Colonic mucosa (tissue), 4 donors: ENCODE measurements at regions not wholly inside any gene's neighbourhood (a gene's known extent, or its start where the extent isn't known, plus 50 kb on each side); places are given as distances from the start of the nearest gene placed in this dataset.

ENCODE experiments used
- DNase-seq: peaks from one replicate; pipeline ENCODE4 v3.0.0-alpha.2; 2020
- H3K27ac ChIP-seq: fragments of 200-600 bp; one replicate; pipeline ENCODE4 v1.8.0; 2021
- H3K27me3 ChIP-seq: fragments of 200-600 bp; one replicate; pipeline ENCODE4 v1.8.0; 2021
- H3K36me3 ChIP-seq: fragments of 200-600 bp; one replicate; pipeline ENCODE4 v1.8.0; 2021
- H3K4me1 ChIP-seq: fragments of 200-600 bp; one replicate; pipeline ENCODE4 v1.8.0; 2021; ENCODE audit warnings: mild to moderate bottlenecking
- H3K4me3 ChIP-seq: fragments of 200-600 bp; one replicate; pipeline ENCODE4 v1.8.0; 2021
- H3K9ac ChIP-seq, 2 donors: one replicate each; pipeline ENCODE4 v1.7.0; 2013; ENCODE audit warnings: control low read depth in 2 of 2, low read depth in 2 of 2, low read length in 2 of 2
- H3K9me3 ChIP-seq: fragments of 200-600 bp; one replicate; pipeline ENCODE4 v1.8.0; 2021
- CTCF ChIP-seq: fragments of 200-600 bp; IDR thresholded peaks from one replicate; pipeline ENCODE4 v1.8.0; 2022; ENCODE audit warnings: antibody characterized with exemption, mild to moderate bottlenecking
- intact Hi-C: fragments of 100-400 bp; cut with DNase I; formaldehyde crosslinking; loops from one replicate; pipeline ENCODE4 v1.14.1; 2022
- donor health status: healthy.
- donor health status: DM: no; HTN: no; CAD: no.
- donor health status: DM: no; HTN: no; CAD: no.

GRCh38 chr11:92848578-92848977 is 120.9 kb upstream of the MTNR1B start:
- H3K4me1 ChIP-seq = peaks cover 15% of the 10 kb centered on the region
- no peak for TF ChIP-seq CTCF
- H3K9ac ChIP-seq = no peak overlapping the region
- H3K27ac ChIP-seq = no peak overlapping the region
- no peaks in the 10 kb centered on the region for H3K27me3 ChIP-seq
- intact Hi-C loops = no loop called here
- H3K9me3 ChIP-seq = no peaks in the 10 kb centered on the region
- no peaks in the 10 kb centered on the region for H3K36me3 ChIP-seq
- DNase-seq = no peak
- H3K4me3 ChIP-seq = no peak overlapping the region

DNA sequence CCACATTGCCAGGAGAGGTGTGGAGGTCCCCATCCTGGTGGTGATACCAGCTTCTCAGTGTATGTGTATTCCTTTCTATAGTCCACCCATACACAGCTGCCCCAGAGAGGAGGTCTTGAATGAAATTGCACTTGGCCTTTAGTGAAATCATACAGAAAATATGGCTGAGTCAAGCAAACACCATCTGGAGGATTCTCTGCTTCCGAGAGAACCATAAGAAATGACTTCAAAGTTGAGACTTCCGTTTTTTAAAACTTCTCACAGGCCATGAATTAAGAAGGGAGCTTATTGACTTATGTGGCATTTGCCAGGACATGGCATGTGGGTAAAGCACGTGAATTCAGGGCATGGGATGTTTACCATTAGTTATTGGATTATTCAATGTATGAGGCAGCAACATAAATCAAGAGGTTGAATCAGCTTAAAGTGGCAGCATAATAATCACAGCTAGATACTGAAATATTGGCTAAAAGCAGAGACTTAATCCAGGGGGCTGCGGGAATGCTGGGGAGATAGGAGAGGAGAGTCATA is 119.1 kb upstream of the MTNR1B start:
- intact Hi-C loops = no loop called here
- Histone ChIP-seq H3K4me1 (peaks cover 10% of the 10 kb centered on the region), H3K27ac (no peak overlapping the region), H3K9me3 (no peaks in the 10 kb centered on the region), H3K36me3 (no peaks in the 10 kb centered on the region), H3K4me3 (no peak overlapping the region), H3K9ac (no peak overlapping the region), H3K27me3 (no peaks in the 10 kb centered on the region)
- no peak for TF ChIP-seq CTCF
- no peak for DNase-seq

- no peaks in the 10 kb centered on the region for H3K27me3 ChIP-seq
- intact Hi-C loops = no loop called here
- DNase-seq = no peak
- H3K9ac ChIP-seq = no peak overlapping the region
- H3K36me3 ChIP-seq = no peaks in the 10 kb centered on the region
- H3K4me1 ChIP-seq = no peaks in the 10 kb centered on the region
- no peak overlapping the region for H3K27ac ChIP-seq
- no peaks in the 10 kb centered on the region for H3K9me3 ChIP-seq
- H3K4me3 ChIP-seq = no peak overlapping the region
- TF ChIP-seq CTCF = no peak
Observed at GRCh38 chr11:92852229-92852628, 117.2 kb upstream of the MTNR1B start.

DNA sequence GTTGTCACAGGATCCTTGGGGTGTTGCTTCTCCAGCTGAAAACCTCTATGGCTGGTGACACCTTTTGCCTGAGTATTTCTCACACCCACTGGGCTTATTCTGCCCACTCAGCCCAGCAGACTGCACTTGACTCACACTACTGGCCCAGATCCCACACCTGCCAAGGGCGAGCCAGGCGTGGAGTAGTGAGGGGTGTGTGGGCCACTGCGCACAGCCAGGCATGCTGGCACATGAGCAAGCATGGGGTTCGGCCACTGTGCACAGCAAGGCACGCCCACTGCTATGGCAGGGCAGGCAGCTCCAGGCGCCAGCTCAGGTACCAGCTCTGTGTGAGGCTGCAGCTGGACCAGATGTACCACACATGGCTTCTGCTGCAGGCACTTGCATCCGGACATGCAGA is 116.5 kb upstream of the MTNR1B start:
- no peak overlapping the region for H3K27ac ChIP-seq
- H3K27me3 ChIP-seq = no peaks in the 10 kb centered on the region
- no peaks in the 10 kb centered on the region for H3K9me3 ChIP-seq
- H3K9ac ChIP-seq = no peak overlapping the region
- H3K4me1 ChIP-seq = no peaks in the 10 kb centered on the region
- peak; percentile 29 for DNase-seq
- intact Hi-C loops = no loop called here
- TF ChIP-seq CTCF = no peak
- no peaks in the 10 kb centered on the region for H3K36me3 ChIP-seq
- H3K4me3 ChIP-seq = no peak overlapping the region

DNA sequence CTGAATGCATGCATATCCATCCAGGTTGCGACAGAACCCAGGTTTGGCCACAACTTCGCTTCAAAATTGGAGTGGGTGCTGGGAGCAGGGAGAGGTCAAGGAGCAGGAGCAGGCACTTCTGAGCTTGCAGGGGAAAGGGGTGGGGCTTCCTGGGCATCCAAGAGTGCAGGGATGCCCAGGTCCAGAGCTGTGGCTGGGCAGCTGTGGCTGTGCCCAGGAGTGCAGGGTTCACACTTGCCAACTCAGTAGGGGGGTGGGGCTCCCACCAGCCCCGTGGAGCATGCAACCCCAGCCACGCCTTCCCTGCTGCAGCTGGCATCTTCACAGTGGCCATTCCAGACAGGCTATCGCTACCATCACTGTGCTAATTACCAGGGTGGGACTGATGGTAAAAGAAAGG is 115.3 kb upstream of the MTNR1B start:
- Histone ChIP-seq H3K4me1 (no peaks in the 10 kb centered on the region), H3K36me3 (no peaks in the 10 kb centered on the region), H3K9me3 (no peaks in the 10 kb centered on the region), H3K9ac (no peak overlapping the region), H3K27me3 (no peaks in the 10 kb centered on the region), H3K27ac (no peak overlapping the region), H3K4me3 (no peak overlapping the region)
- intact Hi-C loops = no loop called here
- DNase-seq = no peak
- TF ChIP-seq CTCF = no peak

GRCh38 chr11:92854952-92855351 is 114.5 kb upstream of the MTNR1B start:
- H3K27ac ChIP-seq = no peak overlapping the region
- H3K4me1 ChIP-seq = no peaks in the 10 kb centered on the region
- H3K36me3 ChIP-seq = no peaks in the 10 kb centered on the region
- no peak for TF ChIP-seq CTCF
- H3K9me3 ChIP-seq = no peaks in the 10 kb centered on the region
- no peak overlapping the region for H3K4me3 ChIP-seq
- intact Hi-C loops = no loop called here
- no peak overlapping the region for H3K9ac ChIP-seq
- H3K27me3 ChIP-seq = no peaks in the 10 kb centered on the region
- DNase-seq = no peak
